ENCODE measurements at regions not wholly inside any gene's neighbourhood (a gene's known extent, or its start where the extent isn't known, plus 50 kb on each side); places are given as distances from the start of the nearest gene placed in this dataset.

DNA sequence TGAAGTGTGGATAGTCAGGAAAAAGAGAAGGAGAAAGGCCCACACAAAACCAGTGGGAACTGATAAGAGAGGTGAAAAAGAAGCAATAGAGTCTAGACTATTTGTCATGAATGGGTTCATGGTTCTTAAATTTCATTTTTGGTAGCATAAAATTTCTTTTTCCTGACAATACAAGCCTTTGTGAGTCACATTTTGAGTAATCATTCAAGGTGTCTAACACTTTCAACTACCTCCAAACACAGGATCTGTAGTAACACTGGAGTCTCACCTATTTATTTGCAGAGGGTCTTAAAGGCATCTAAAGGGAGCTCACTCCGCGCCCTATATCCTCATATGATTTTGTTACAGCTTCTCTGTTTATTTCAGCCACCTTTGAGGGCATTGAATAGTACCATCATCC is 96.0 kb downstream of the SAMD9 start:
- Histone ChIP-seq H3K9me3 (no peaks in the 10 kb centered on the region), H3K27me3 (no peaks in the 10 kb centered on the region), H3K4me3 (no peak overlapping the region), H3K4me1 (no peaks in the 10 kb centered on the region), H3K36me3 (no peaks in the 10 kb centered on the region), H3K27ac (no peak overlapping the region)
- TF ChIP-seq EP300 (IDR thresholded peaks at IDR 0.05), result no peak
- TF ChIP-seq, protein P1, sequence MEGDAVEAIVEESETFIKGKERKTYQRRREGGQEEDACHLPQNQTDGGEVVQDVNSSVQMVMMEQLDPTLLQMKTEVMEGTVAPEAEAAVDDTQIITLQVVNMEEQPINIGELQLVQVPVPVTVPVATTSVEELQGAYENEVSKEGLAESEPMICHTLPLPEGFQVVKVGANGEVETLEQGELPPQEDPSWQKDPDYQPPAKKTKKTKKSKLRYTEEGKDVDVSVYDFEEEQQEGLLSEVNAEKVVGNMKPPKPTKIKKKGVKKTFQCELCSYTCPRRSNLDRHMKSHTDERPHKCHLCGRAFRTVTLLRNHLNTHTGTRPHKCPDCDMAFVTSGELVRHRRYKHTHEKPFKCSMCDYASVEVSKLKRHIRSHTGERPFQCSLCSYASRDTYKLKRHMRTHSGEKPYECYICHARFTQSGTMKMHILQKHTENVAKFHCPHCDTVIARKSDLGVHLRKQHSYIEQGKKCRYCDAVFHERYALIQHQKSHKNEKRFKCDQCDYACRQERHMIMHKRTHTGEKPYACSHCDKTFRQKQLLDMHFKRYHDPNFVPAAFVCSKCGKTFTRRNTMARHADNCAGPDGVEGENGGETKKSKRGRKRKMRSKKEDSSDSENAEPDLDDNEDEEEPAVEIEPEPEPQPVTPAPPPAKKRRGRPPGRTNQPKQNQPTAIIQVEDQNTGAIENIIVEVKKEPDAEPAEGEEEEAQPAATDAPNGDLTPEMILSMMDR (IDR thresholded peaks at IDR 0.05), result no peak
- TF ChIP-seq POLR2AphosphoS5 (IDR thresholded peaks at IDR 0.05), result no peak
- no peak for TF ChIP-seq POLR2A (IDR thresholded peaks at IDR 0.05)
- WGBS, 2 donors, result 72 to 97% methylated on average over 2 of the region's 2 CpGs
- no peak for DNase-seq
- intact Hi-C loops (cut with DNase I), result no loop called here

- TF ChIP-seq, protein P1 (IDR thresholded peaks at IDR 0.05), result no peak
- TF ChIP-seq POLR2AphosphoS5 (IDR thresholded peaks at IDR 0.05) (no peak), POLR2A (IDR thresholded peaks at IDR 0.05) (no peak), EP300 (IDR thresholded peaks at IDR 0.05) (no peak)
- DNase-seq, result no peak
- H3K4me3 ChIP-seq, result no peak overlapping the region
- peaks cover 0 to 10% (median 4%) of the 10 kb centered on the region in 4 donors for H3K4me1 ChIP-seq
- WGBS, 2 donors, result 88 to 92% methylated on average over 2 of the region's 2 CpGs
- no peaks in the 10 kb centered on the region for H3K9me3 ChIP-seq
- H3K36me3 ChIP-seq, result no peaks in the 10 kb centered on the region
- H3K27ac ChIP-seq, result no peak overlapping the region
- intact Hi-C loops (cut with DNase I), result no loop called here
- no peaks in the 10 kb centered on the region for H3K27me3 ChIP-seq
Observed at GRCh38 chr7:93018716-93019115, 99.1 kb downstream of the SAMD9 start.

DNA sequence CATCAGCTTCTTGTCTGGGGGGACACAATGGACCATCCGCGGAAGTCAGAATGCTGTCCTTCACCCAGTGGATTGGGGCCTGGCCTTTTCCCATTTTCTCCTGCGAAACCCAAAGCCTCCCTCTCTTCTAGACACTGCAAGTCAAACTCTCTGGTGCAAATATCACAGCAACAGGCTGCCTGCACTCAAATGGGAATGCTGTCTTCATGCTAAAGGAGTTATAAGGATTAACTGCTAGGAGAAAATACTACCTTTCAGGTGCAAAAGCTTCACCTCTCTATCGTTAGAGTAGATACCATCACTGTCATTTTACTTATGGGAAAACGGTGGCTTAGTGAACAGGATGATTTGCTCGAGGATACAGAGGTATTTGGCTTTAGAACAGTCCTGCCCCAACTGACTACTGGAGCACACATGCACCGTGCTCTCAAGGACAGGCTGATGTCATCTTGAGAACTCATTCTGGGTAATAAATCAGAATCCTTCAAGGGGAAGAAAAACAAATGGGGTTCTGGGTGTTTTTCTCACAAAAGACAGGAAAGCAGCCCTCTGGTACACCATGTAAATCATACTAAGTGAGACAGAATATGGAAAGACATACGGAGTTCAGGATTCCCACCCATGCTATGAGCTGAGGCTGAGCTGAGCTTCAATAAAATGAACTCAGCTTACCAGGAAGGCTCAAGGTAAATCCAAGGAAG is 100.9 kb downstream of the SAMD9 start:
- intact Hi-C loops (cut with DNase I), result no loop called here
- no peak overlapping the region for H3K4me3 ChIP-seq
- H3K36me3 ChIP-seq, result no peaks in the 10 kb centered on the region
- H3K27ac ChIP-seq, result peak overlapping the region in 1 of 4 donors; percentile 21
- H3K9me3 ChIP-seq, result no peaks in the 10 kb centered on the region
- 47 to 62% methylated on average over 8 of the region's 8 CpGs for WGBS, 2 donors
- no peak for DNase-seq
- H3K4me1 ChIP-seq, result peaks cover 0 to 10% (median 4%) of the 10 kb centered on the region in 4 donors
- no peak for TF ChIP-seq POLR2AphosphoS5 (IDR thresholded peaks at IDR 0.05)
- TF ChIP-seq, protein P1 (IDR thresholded peaks at IDR 0.05), result no peak
- TF ChIP-seq EP300 (IDR thresholded peaks at IDR 0.05), result no peak
- no peak for TF ChIP-seq POLR2A (IDR thresholded peaks at IDR 0.05)
- H3K27me3 ChIP-seq, result no peaks in the 10 kb centered on the region

- H3K4me3 ChIP-seq, result no peak overlapping the region
- 6 to 18% methylated on average over 5 of the region's 5 CpGs for WGBS, 2 donors
- H3K4me1 ChIP-seq, result peaks cover 0 to 10% (median 4%) of the 10 kb centered on the region in 4 donors
- no peak for DNase-seq
- H3K27me3 ChIP-seq, result no peaks in the 10 kb centered on the region
- H3K27ac ChIP-seq, result peak overlapping the region in 3 of 4 donors; percentile 8 to 21 (median 15)
- intact Hi-C loops (cut with DNase I), result no loop called here
- no peaks in the 10 kb centered on the region for H3K9me3 ChIP-seq
- TF ChIP-seq, protein P1 (IDR thresholded peaks at IDR 0.05), result no peak
- TF ChIP-seq EP300 (IDR thresholded peaks at IDR 0.05) (no peak), POLR2AphosphoS5 (IDR thresholded peaks at IDR 0.05) (no peak), POLR2A (IDR thresholded peaks at IDR 0.05) (no peak)
- H3K36me3 ChIP-seq, result no peaks in the 10 kb centered on the region
Observed at GRCh38 chr7:93015779-93016481, 101.8 kb downstream of the SAMD9 start.

All from sigmoid colon (tissue), 6 donors.